ENCODE measurements at regions not wholly inside any gene's neighbourhood (a gene's known extent, or its start where the extent isn't known, plus 50 kb on each side); places are given as distances from the start of the nearest gene placed in this dataset.

- no peak for TF ChIP-seq ZNF398 (CRISPR knock-in tag; IDR thresholded peaks at IDR 0.05)
These were observed 57.3 kb upstream of the DPH6 start (continued) for GRCh38 chr15:35603301-35603700.

- DNase-seq (ENCODE audit: extremely low read depth in 1 of 4, low spot score in 3 of 4) = no peak
- Histone ChIP-seq H3K4me1 (replicated peaks in 1 of 2; ENCODE audit: control insufficient read depth in 2 of 2, insufficient read depth in 2 of 2, low read length in 2 of 2) (no peaks in the 10 kb centered on the region), H3K36me3 (ENCODE audit: control insufficient read depth, insufficient read depth, low read length) (no peaks in the 10 kb centered on the region), H3K27me3 (ENCODE audit: control insufficient read depth in 2 of 2, insufficient read depth in 2 of 2, low read length in 2 of 2) (no peaks in the 10 kb centered on the region), H4K20me1 (replicated peaks; ENCODE audit: control insufficient read depth, insufficient read depth, low read length) (no peaks in the 10 kb centered on the region), H3K9me3 (replicated peaks; ENCODE audit: control insufficient read depth, insufficient read depth, low read depth, low read length) (no peaks in the 10 kb centered on the region), H2AFZ (ENCODE audit: low read depth, low read length) (no peak overlapping the region), H3K4me2 (ENCODE audit: insufficient read depth, low read length) (no peak overlapping the region), H3K9ac (ENCODE audit: insufficient read depth in 1 of 2, low read depth in 2 of 2, low read length in 2 of 2) (no peak overlapping the region), H3K79me2 (ENCODE audit: control insufficient read depth, insufficient read depth, low read length) (no peaks in the 10 kb centered on the region), H3K9me1 (ENCODE audit: control insufficient read depth, insufficient read depth, low read length) (no peaks in the 10 kb centered on the region), H3K4me3 (no peak overlapping the region), H3K27ac (ENCODE audit: extremely low read depth, low read depth, low read length) (no peak overlapping the region)
- CTCF ChIA-PET (ENCODE audit: low intra/inter-chr PET ratio) = no interaction called here
- POLR2A ChIA-PET = no interaction called here
- intact Hi-C loops (cut with micrococcal nuclease) = no loop called here
- no peak for ATAC-seq
- in situ Hi-C loops (cut with MboI) = no loop called here
- no TSS peak for BruUV-seq (replicated peaks)
- FAIRE-seq = no peak
- TF ChIP-seq MCM3 (IDR thresholded peaks at IDR 0.05) (no peak), NFIX (CRISPR knock-in tag; IDR thresholded peaks at IDR 0.05; ENCODE audit: low read depth) (no peak), ZBTB7A (IDR thresholded peaks at IDR 0.05; ENCODE audit: borderline replicate concordance, control insufficient read depth, low read depth, low read length) (no peak), KDM1A (IDR thresholded peaks at IDR 0.05) (no peak), SPI1 (IDR thresholded peaks at IDR 0.05; ENCODE audit: borderline replicate concordance, low read depth, low read length) (no peak), NR2F6 (CRISPR knock-in tag; IDR thresholded peaks at IDR 0.05) (no peak), ATF1 (CRISPR knock-in tag; IDR thresholded peaks at IDR 0.05) (no peak), ATF1 (tag; IDR thresholded peaks at IDR 0.05) (no peak), HDAC2 (IDR thresholded peaks at IDR 0.05) (no peak), E2F8 (IDR thresholded peaks at IDR 0.05; ENCODE audit: low read depth, partially characterized antibody) (no peak), NCOA6 (IDR thresholded peaks at IDR 0.05) (no peak), NFATC3 (IDR thresholded peaks at IDR 0.05) (no peak), CBX5 (IDR thresholded peaks at IDR 0.05; ENCODE audit: borderline replicate concordance, low read depth) (no peak), ZBTB5 (IDR thresholded peaks at IDR 0.05) (no peak), SMARCA4 (IDR thresholded peaks at IDR 0.05) (no peak)
These were observed 57.9 kb upstream of the DPH6 start for GRCh38 chr15:35603856-35604255.
